HAP-1 (cell line): ENCODE measurements at regions not wholly inside any gene's neighbourhood (a gene's known extent, or its start where the extent isn't known, plus 50 kb on each side); places are given as distances from the start of the nearest gene placed in this dataset.
A peak's percentile ranks its signal among the peaks of the same experiment; 100 is the strongest.

Experiments
- DNase-seq, 2 experiments: peaks; one replicate each; pipeline ENCODE4 v3.0.0-alpha.2; 2016 to 2020; ENCODE audit warnings: low spot score in 2 of 2
- H3K27me3 ChIP-seq: fragments of 250-450 bp; sonication (Bioruptor Pico); 2 replicates; pipeline ENCODE4 v1.5.1; 2020; ENCODE audit warnings: low read depth, mild to moderate bottlenecking, moderate library complexity
- H3K36me3 ChIP-seq: fragments of 250-450 bp; sonication (Bioruptor Pico); replicated peaks from 2 replicates; pipeline ENCODE4 v1.5.1; 2020; ENCODE audit warnings: mild to moderate bottlenecking
- H3K4me1 ChIP-seq: fragments of 250-450 bp; sonication (Bioruptor Pico); 2 replicates; pipeline ENCODE4 v1.5.1; 2020; ENCODE audit warnings: mild to moderate bottlenecking
- H3K4me3 ChIP-seq: fragments of 250-450 bp; sonication (Bioruptor Pico); 2 replicates; pipeline ENCODE4 v1.5.1; 2020; ENCODE audit warnings: mild to moderate bottlenecking, moderate library complexity
- H3K9me3 ChIP-seq: fragments of 250-450 bp; sonication (Bioruptor Pico); 2 replicates; pipeline ENCODE4 v1.5.1; 2020; ENCODE audit warnings: mild to moderate bottlenecking, moderate library complexity
- in situ Hi-C: fragments of 300-500 bp; cut with MboI; formaldehyde crosslinking; loops from 3 replicates; pipeline ENCODE4 v1.14.3; 2020; ENCODE audit warnings: low sequenced_read_pairs, inconsistent platforms, mixed read lengths

- no peak overlapping the region for H3K4me3 ChIP-seq
- DNase-seq, result no peak
- H3K9me3 ChIP-seq, result no peaks in the 10 kb centered on the region
- peaks cover 6% of the 10 kb centered on the region; the same call in 1 of the 2 replicates for H3K4me1 ChIP-seq
- in situ Hi-C loops, result no loop called here
- H3K36me3 ChIP-seq, result no peaks in the 10 kb centered on the region
- no peaks in the 10 kb centered on the region for H3K27me3 ChIP-seq
Measured at GRCh38 chr18:65282096-65282495, 468.7 kb upstream of the CDH7 start.

GRCh38 chr18:65279668-65280305 lies 471.0 kb upstream of the CDH7 start:
- Histone ChIP-seq H3K4me1 (peaks cover 6% of the 10 kb centered on the region; the same call in 1 of the 2 replicates), H3K27me3 (no peaks in the 10 kb centered on the region), H3K9me3 (no peaks in the 10 kb centered on the region), H3K36me3 (no peaks in the 10 kb centered on the region), H3K4me3 (no peak overlapping the region)
- in situ Hi-C loops, result no loop called here
- DNase-seq, result peak; percentile 58 to 95

- no peaks in the 10 kb centered on the region for H3K9me3 ChIP-seq
- H3K27me3 ChIP-seq, result no peaks in the 10 kb centered on the region
- in situ Hi-C loops, result no loop called here
- no peak overlapping the region for H3K4me3 ChIP-seq
- H3K36me3 ChIP-seq, result no peaks in the 10 kb centered on the region
- peaks cover 6% of the 10 kb centered on the region; the same call in 1 of the 2 replicates for H3K4me1 ChIP-seq
- no peak for DNase-seq
Measured at GRCh38 chr18:65278939-65279667, 471.7 kb upstream of the CDH7 start.

- Histone ChIP-seq H3K9me3 (no peaks in the 10 kb centered on the region), H3K36me3 (no peaks in the 10 kb centered on the region), H3K4me3 (no peak overlapping the region), H3K4me1 (no peaks in the 10 kb centered on the region), H3K27me3 (no peaks in the 10 kb centered on the region)
- DNase-seq, result no peak
- in situ Hi-C loops, result no loop called here
Measured at GRCh38 chr18:65269375-65269774, 481.4 kb upstream of the CDH7 start.

GRCh38 chr18:65265761-65266160 lies 485.1 kb upstream of the CDH7 start:
- in situ Hi-C loops, result no loop called here
- H3K9me3 ChIP-seq, result no peaks in the 10 kb centered on the region

GRCh38 chr18:65260030-65260429 lies 490.8 kb upstream of the CDH7 start:
- no peak overlapping the region for H3K4me3 ChIP-seq
- H3K4me1 ChIP-seq, result peaks cover 9% of the 10 kb centered on the region
- in situ Hi-C loops, result no loop called here
- H3K36me3 ChIP-seq, result no peaks in the 10 kb centered on the region
- DNase-seq, result no peak
- no peaks in the 10 kb centered on the region for H3K9me3 ChIP-seq
- H3K27me3 ChIP-seq, result no peaks in the 10 kb centered on the region

More at GRCh38 chr18:65265761-65266160, 485.1 kb upstream of the CDH7 start:
- Histone ChIP-seq H3K27me3 (no peaks in the 10 kb centered on the region), H3K36me3 (no peaks in the 10 kb centered on the region), H3K4me3 (no peak overlapping the region), H3K4me1 (no peaks in the 10 kb centered on the region)
- DNase-seq, result no peak

GRCh38 chr18:65259403-65259802 lies 491.4 kb upstream of the CDH7 start:
- in situ Hi-C loops, result no loop called here
- Histone ChIP-seq H3K27me3 (no peaks in the 10 kb centered on the region), H3K4me1 (peaks cover 9% of the 10 kb centered on the region), H3K36me3 (no peaks in the 10 kb centered on the region), H3K9me3 (no peaks in the 10 kb centered on the region), H3K4me3 (no peak overlapping the region)
- DNase-seq, result no peak

GRCh38 chr18:65257149-65257548 lies 493.7 kb upstream of the CDH7 start:
- H3K9me3 ChIP-seq, result no peaks in the 10 kb centered on the region
- in situ Hi-C loops, result no loop called here
- DNase-seq, result peak; percentile 39 to 76
- peaks cover 9% of the 10 kb centered on the region for H3K4me1 ChIP-seq
- H3K4me3 ChIP-seq, result no peak overlapping the region
- H3K36me3 ChIP-seq, result no peaks in the 10 kb centered on the region
- H3K27me3 ChIP-seq, result no peaks in the 10 kb centered on the region

- in situ Hi-C loops, result no loop called here
- DNase-seq, result no peak
- H3K4me3 ChIP-seq, result no peak overlapping the region
- H3K27me3 ChIP-seq, result no peaks in the 10 kb centered on the region
- no peaks in the 10 kb centered on the region for H3K9me3 ChIP-seq
- H3K36me3 ChIP-seq, result no peaks in the 10 kb centered on the region
- peaks cover 9% of the 10 kb centered on the region for H3K4me1 ChIP-seq
Measured at GRCh38 chr18:65255417-65255816, 495.4 kb upstream of the CDH7 start.

GRCh38 chr18:65239787-65240186 lies 511.0 kb upstream of the CDH7 start:
- Histone ChIP-seq H3K4me1 (no peaks in the 10 kb centered on the region), H3K9me3 (no peaks in the 10 kb centered on the region), H3K36me3 (no peaks in the 10 kb centered on the region), H3K4me3 (no peak overlapping the region), H3K27me3 (no peaks in the 10 kb centered on the region)
- in situ Hi-C loops, result no loop called here
- DNase-seq, result no peak

- no peaks in the 10 kb centered on the region for H3K36me3 ChIP-seq
- no peak overlapping the region for H3K4me3 ChIP-seq
- peak in 1 of 2 experiments; percentile 24 for DNase-seq
- H3K4me1 ChIP-seq, result no peaks in the 10 kb centered on the region
- in situ Hi-C loops, result no loop called here
- H3K27me3 ChIP-seq, result no peaks in the 10 kb centered on the region
- H3K9me3 ChIP-seq, result no peaks in the 10 kb centered on the region
Measured at GRCh38 chr18:65235966-65236624, 514.7 kb upstream of the CDH7 start.

GRCh38 chr18:65230311-65230710 lies 520.5 kb upstream of the CDH7 start:
- Histone ChIP-seq H3K4me3 (no peak overlapping the region), H3K27me3 (no peaks in the 10 kb centered on the region), H3K36me3 (no peaks in the 10 kb centered on the region), H3K9me3 (no peaks in the 10 kb centered on the region), H3K4me1 (no peaks in the 10 kb centered on the region)
- DNase-seq, result no peak
- in situ Hi-C loops, result no loop called here

GRCh38 chr18:65227970-65228369 lies 522.8 kb upstream of the CDH7 start:
- in situ Hi-C loops, result no loop called here
- H3K9me3 ChIP-seq, result no peaks in the 10 kb centered on the region
- DNase-seq, result no peak
- no peaks in the 10 kb centered on the region for H3K27me3 ChIP-seq
- no peaks in the 10 kb centered on the region for H3K4me1 ChIP-seq
- H3K36me3 ChIP-seq, result no peaks in the 10 kb centered on the region
- H3K4me3 ChIP-seq, result no peak overlapping the region

GRCh38 chr18:65221736-65222135 lies 529.1 kb upstream of the CDH7 start:
- H3K9me3 ChIP-seq, result no peaks in the 10 kb centered on the region
- DNase-seq, result no peak
- H3K4me3 ChIP-seq, result no peak overlapping the region
- H3K4me1 ChIP-seq, result no peaks in the 10 kb centered on the region
- no peaks in the 10 kb centered on the region for H3K36me3 ChIP-seq
- H3K27me3 ChIP-seq, result no peaks in the 10 kb centered on the region
- in situ Hi-C loops, result no loop called here
